SK-N-SH (cell line): ENCODE measurements at regions not wholly inside any gene's neighbourhood (a gene's known extent, or its start where the extent isn't known, plus 50 kb on each side); places are given as distances from the start of the nearest gene placed in this dataset.

Source experiments
- CTCF ChIA-PET: fragments of 300-600, 350-600 bp; formaldehyde crosslinking; extraction: SDS; loops from one replicate; lab custom pipeline; 2021; lab: Yijun Ruan, JAX
- POLR2A ChIA-PET: fragments of 350-600 bp; sonication (Branson Sonifier 250); formaldehyde crosslinking; extraction: SDS; loops from one replicate; lab custom pipeline; 2020; ENCODE audit warnings: antibody characterized with exemption, inconsistent platforms; lab: Yijun Ruan, JAX
- DNase-seq: peaks from one replicate; pipeline ENCODE4 v3.0.0; 2012
- H2AFZ ChIP-seq: fragments of 200-600 bp; sonication (generic); 2 replicates; pipeline ENCODE4 v1.8.1; 2016; ENCODE audit warnings: antibody characterized with exemption, mild to moderate bottlenecking, low read depth
- H3F3A ChIP-seq: fragments of 200-600 bp; sonication (generic); replicated peaks from 2 replicates; pipeline ENCODE3; 2016; ENCODE audit warnings: antibody characterized with exemption, mild to moderate bottlenecking; ENCODE audit not compliant: insufficient read depth
- H3K27ac ChIP-seq, 2 experiments: fragments of 200-500 bp in 1 of 2; fragments of 200-600 bp in 1 of 2; sonication (Bioruptor generic) in 1 of 2; sonication (generic), shearing (Covaris generic) in 1 of 2; 2 replicates each; pipeline versions ENCODE4 v1.5.1 to v1.6.1; 2014 to 2016; ENCODE audit warnings: low read depth in 2 of 2, inconsistent platforms in 1 of 2, low read length in 1 of 2, mild to moderate bottlenecking in 1 of 2, mixed read lengths in 1 of 2
- H3K27me3 ChIP-seq: fragments of 200-600 bp; sonication (generic), shearing (Covaris generic); 2 replicates; pipeline ENCODE4 v1.6.1; 2016; ENCODE audit warnings: mixed run types; ENCODE audit not compliant: insufficient read depth
- H3K36me3 ChIP-seq, 2 experiments: fragments of 200-500 bp in 1 of 2; fragments of 200-600 bp in 1 of 2; sonication (Bioruptor generic) in 1 of 2; sonication (generic) in 1 of 2; replicated peaks in 1 of 2; 2 replicates each; pipeline versions ENCODE3 to v1.5.1; 2014 to 2016; ENCODE audit warnings: low read length in 1 of 2, mild to moderate bottlenecking in 1 of 2; ENCODE audit not compliant: insufficient read depth in 2 of 2, control insufficient read depth in 1 of 2
- H3K4me1 ChIP-seq, 2 experiments: fragments of 200-500 bp in 1 of 2; fragments of 200-600 bp in 1 of 2; sonication (Bioruptor generic) in 1 of 2; sonication (generic), shearing (Covaris generic) in 1 of 2; 2 replicates each; pipeline versions ENCODE4 v1.5.1 to v1.6.1; 2014 to 2016; ENCODE audit warnings: low read depth in 1 of 2, low read length in 1 of 2, mixed run types in 1 of 2; ENCODE audit not compliant: insufficient read depth in 2 of 2, control insufficient read depth in 1 of 2
- H3K4me2 ChIP-seq: fragments of 200-600 bp; sonication (generic), shearing (Covaris generic); 2 replicates; pipeline ENCODE4 v1.6.1; 2017; ENCODE audit warnings: mixed run types
- H3K4me3 ChIP-seq, 2 experiments: fragments of 200-500 bp in 1 of 2; fragments of 200-600 bp in 1 of 2; sonication (Bioruptor generic) in 1 of 2; sonication (generic), shearing (Covaris generic) in 1 of 2; 2 replicates each; pipeline versions ENCODE4 v1.5.1 to v1.8.1; 2014 to 2016; ENCODE audit warnings: low read depth in 2 of 2, inconsistent platforms in 1 of 2, low read length in 1 of 2, mild to moderate bottlenecking in 1 of 2, mixed read lengths in 1 of 2, moderate library complexity in 1 of 2
- H3K79me2 ChIP-seq: fragments of 200-600 bp; sonication (generic); 2 replicates; pipeline ENCODE4 v1.8.1; 2017; ENCODE audit warnings: mild to moderate bottlenecking; ENCODE audit not compliant: insufficient read depth
- H3K9ac ChIP-seq: fragments of 200-600 bp; sonication (generic); 2 replicates; pipeline ENCODE4 v1.6.1; 2017; ENCODE audit warnings: mixed run types
- H3K9me2 ChIP-seq: fragments of 200-600 bp; sonication (generic); 2 replicates; pipeline ENCODE4 v1.6.1; 2017; ENCODE audit warnings: mixed run types
- H3K9me3 ChIP-seq: fragments of 200-600 bp; sonication (generic); 2 replicates; pipeline ENCODE4 v1.6.1; 2017; ENCODE audit warnings: mixed run types, mild to moderate bottlenecking, moderate library complexity
- H4K20me1 ChIP-seq: fragments of 200-600 bp; sonication (generic); 2 replicates; pipeline ENCODE4 v1.6.1; 2017; ENCODE audit warnings: mild to moderate bottlenecking, mixed run types; ENCODE audit not compliant: insufficient read depth
- GABPA ChIP-seq: IDR thresholded peaks from 2 replicates; pipeline ENCODE4 v1.4.0; 2012; ENCODE audit warnings: low read depth, mild to moderate bottlenecking
- MXI1 ChIP-seq: IDR thresholded peaks from 2 replicates; pipeline ENCODE4 v1.6.1; 2012; ENCODE audit warnings: mild to moderate bottlenecking, low read depth, low read length, improper control_type of control experiment
- NFIC ChIP-seq: IDR thresholded peaks from 2 replicates; pipeline ENCODE4 v1.4.0; 2012; ENCODE audit warnings: borderline replicate concordance
- RFX5 ChIP-seq: IDR thresholded peaks from 2 replicates; pipeline ENCODE4 v1.6.1; 2012; ENCODE audit warnings: mild to moderate bottlenecking, improper control_type of control experiment, low read length
- SMC3 ChIP-seq: IDR thresholded peaks from 2 replicates; pipeline ENCODE4 v1.6.1; 2012; ENCODE audit warnings: low read depth, low read length, improper control_type of control experiment
- YY1 ChIP-seq: IDR thresholded peaks from 2 replicates; pipeline ENCODE4 v1.4.0; 2012; ENCODE audit warnings: low read depth, mild to moderate bottlenecking
- WGBS: methylation state at CpG from one replicate; pipeline ENCODE4 v1.1.6; 2017; ENCODE audit warnings: low lambda C conversion rate; 5-methylcytosine and 5-hydroxymethylcytosine counted together
- TF ChIP-seq, protein P1 (sequence below): IDR thresholded peaks from 2 replicates; pipeline ENCODE4; 2012
- TF ChIP-seq, protein P2 (sequence below): IDR thresholded peaks from 2 replicates; pipeline ENCODE4 v1.6.1; 2012; ENCODE audit warnings: mild to moderate bottlenecking, low read depth, low read length, moderate library complexity

DNA sequence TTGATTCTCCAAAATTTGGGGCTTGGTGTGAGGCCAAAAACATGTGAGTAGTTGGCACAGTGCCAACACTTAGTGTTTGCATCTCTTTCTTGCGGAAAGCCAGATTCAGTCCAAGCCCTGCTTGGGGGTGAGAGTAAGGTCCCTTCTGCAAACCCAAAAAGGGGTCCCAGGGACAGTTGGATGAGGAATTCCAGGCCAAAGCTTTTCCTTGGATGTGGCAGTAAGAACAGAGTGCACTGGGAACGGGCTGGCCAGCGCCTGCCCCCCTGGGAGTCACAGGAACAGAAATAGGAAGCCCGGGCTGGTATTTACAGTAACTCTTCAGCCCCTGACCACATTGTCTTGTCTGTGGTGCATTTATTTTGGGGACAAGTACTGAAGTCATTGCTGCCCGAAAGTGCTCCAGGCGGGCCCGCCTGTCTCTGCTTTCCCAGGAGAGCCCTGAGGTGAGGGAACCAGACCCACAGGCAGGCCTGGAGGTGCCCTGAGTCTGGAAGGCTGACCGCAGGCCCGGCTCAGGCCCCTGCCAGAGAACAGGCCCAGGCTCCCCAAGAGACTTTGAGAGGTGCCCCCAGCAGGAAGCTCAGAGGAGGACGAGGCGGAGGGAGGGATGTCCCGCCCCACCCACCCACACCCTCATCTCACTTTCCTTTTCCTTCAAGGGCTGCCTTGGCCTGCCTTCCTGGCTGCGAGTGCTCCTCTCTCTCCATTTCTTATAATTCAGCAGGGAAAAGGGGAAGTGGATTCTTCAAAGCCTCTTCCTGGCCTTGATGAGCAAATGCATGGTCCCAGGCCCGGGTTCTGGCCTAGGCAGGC, 218.4 kb downstream of the MAFB start:
- H3K27me3 ChIP-seq = no peaks in the 10 kb centered on the region
- H3K4me3 ChIP-seq = no peak overlapping the region
- no peaks in the 10 kb centered on the region for H3K9me3 ChIP-seq
- H3K27ac ChIP-seq = no peak overlapping the region
- no peaks in the 10 kb centered on the region for H4K20me1 ChIP-seq
- 75% methylated on average over 9 of the region's 14 CpGs for WGBS
- no peaks in the 10 kb centered on the region for H3K79me2 ChIP-seq
- DNase-seq = peak; percentile 19
- H3F3A ChIP-seq = no peaks in the 10 kb centered on the region
- POLR2A ChIA-PET = no interaction called here
- no peak overlapping the region for H2AFZ ChIP-seq
- no peaks in the 10 kb centered on the region for H3K9me2 ChIP-seq
- no peak overlapping the region for H3K4me2 ChIP-seq
- no peaks in the 10 kb centered on the region for H3K4me1 ChIP-seq
- no peak overlapping the region for H3K9ac ChIP-seq
- CTCF ChIA-PET = interaction anchor here (0.6 to 1.1 kb wide), 9 partner anchors 14 to 1358 kb away, joined by 3 to 4 read pairs (median 3); no protein-coding TSS in a partner anchor
- no peak for TF ChIP-seq MXI1
- TF ChIP-seq NFIC = 0 out of 2 replicates have a peak, but pooled peaks have one; percentile 22
- H3K36me3 ChIP-seq = no peaks in the 10 kb centered on the region

DNA sequence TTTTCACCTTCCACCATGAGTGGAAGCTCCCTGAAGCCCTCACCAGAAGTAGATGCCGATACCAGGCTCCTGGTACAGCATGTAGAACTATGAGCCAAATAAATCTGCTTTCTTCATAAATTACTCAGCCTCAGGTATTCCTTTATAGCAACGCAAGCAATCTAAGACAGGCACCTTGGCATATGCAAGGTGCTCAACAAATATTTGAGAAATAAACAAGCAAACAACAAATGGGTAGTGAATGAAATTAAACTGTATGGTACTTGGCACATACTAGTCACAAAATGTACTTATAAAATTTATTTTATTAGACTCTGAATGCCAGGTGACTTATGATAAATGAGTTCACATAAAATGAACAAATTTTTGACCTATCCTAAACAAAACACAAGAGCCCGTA, 220.3 kb downstream of the MAFB start:
- Histone ChIP-seq H3K27me3 (no peaks in the 10 kb centered on the region), H3F3A (no peaks in the 10 kb centered on the region), H3K4me1 (no peaks in the 10 kb centered on the region), H3K36me3 (no peaks in the 10 kb centered on the region), H3K79me2 (no peaks in the 10 kb centered on the region), H4K20me1 (no peaks in the 10 kb centered on the region), H3K4me3 (no peak overlapping the region), H3K4me2 (no peak overlapping the region), H2AFZ (no peak overlapping the region), H3K9me2 (no peaks in the 10 kb centered on the region), H3K9me3 (no peaks in the 10 kb centered on the region), H3K9ac (no peak overlapping the region), H3K27ac (no peak overlapping the region)
- POLR2A ChIA-PET = no interaction called here
- TF ChIP-seq, protein P1, sequence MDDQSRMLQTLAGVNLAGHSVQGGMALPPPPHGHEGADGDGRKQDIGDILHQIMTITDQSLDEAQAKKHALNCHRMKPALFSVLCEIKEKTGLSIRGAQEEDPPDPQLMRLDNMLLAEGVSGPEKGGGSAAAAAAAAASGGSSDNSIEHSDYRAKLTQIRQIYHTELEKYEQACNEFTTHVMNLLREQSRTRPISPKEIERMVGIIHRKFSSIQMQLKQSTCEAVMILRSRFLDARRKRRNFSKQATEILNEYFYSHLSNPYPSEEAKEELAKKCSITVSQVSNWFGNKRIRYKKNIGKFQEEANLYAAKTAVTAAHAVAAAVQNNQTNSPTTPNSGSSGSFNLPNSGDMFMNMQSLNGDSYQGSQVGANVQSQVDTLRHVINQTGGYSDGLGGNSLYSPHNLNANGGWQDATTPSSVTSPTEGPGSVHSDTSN = no peak
- TF ChIP-seq YY1 (no peak), RFX5 (no peak), GABPA (no peak), SMC3 (no peak)
- TF ChIP-seq, protein P2, sequence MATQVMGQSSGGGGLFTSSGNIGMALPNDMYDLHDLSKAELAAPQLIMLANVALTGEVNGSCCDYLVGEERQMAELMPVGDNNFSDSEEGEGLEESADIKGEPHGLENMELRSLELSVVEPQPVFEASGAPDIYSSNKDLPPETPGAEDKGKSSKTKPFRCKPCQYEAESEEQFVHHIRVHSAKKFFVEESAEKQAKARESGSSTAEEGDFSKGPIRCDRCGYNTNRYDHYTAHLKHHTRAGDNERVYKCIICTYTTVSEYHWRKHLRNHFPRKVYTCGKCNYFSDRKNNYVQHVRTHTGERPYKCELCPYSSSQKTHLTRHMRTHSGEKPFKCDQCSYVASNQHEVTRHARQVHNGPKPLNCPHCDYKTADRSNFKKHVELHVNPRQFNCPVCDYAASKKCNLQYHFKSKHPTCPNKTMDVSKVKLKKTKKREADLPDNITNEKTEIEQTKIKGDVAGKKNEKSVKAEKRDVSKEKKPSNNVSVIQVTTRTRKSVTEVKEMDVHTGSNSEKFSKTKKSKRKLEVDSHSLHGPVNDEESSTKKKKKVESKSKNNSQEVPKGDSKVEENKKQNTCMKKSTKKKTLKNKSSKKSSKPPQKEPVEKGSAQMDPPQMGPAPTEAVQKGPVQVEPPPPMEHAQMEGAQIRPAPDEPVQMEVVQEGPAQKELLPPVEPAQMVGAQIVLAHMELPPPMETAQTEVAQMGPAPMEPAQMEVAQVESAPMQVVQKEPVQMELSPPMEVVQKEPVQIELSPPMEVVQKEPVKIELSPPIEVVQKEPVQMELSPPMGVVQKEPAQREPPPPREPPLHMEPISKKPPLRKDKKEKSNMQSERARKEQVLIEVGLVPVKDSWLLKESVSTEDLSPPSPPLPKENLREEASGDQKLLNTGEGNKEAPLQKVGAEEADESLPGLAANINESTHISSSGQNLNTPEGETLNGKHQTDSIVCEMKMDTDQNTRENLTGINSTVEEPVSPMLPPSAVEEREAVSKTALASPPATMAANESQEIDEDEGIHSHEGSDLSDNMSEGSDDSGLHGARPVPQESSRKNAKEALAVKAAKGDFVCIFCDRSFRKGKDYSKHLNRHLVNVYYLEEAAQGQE = no peak
- whole genome bisulfite sequencing = 63% methylated on average over 3 of the region's 3 CpGs
- CTCF ChIA-PET = no interaction called here
- DNase-seq = no peak
